ENCODE measurements at regions not wholly inside any gene's neighbourhood (a gene's known extent, or its start where the extent isn't known, plus 50 kb on each side); places are given as distances from the start of the nearest gene placed in this dataset.
"Not testable (repeated sequence)": the region's sequence is repeated elsewhere in the genome, so short reads cannot be mapped to it uniquely, and the experiment has no call there.

- TF ChIP-seq CTCF (IDR thresholded peaks at IDR 0.05; ENCODE audit: low read length); EZH2 (IDR thresholded peaks at IDR 0.05; ENCODE audit: borderline replicate concordance, low read length): not testable (repeated sequence)
Observed at GRCh38 chr17:53748159-53748820, 74.4 kb upstream of the KIF2B start.

Data from OCI-LY1 (cell line).